Epithelial cell of esophagus (primary cell): ENCODE measurements at regions not wholly inside any gene's neighbourhood (a gene's known extent, or its start where the extent isn't known, plus 50 kb on each side); places are given as distances from the start of the nearest gene placed in this dataset.

Source experiments
- DNase-seq: peaks from one replicate; pipeline ENCODE4 v3.0.0; 2010; ENCODE audit warnings: low read depth
- H3K4me3 ChIP-seq: 2 replicates; pipeline ENCODE4 v1.5.1; 2011; ENCODE audit warnings: mild to moderate bottlenecking, low read length, control low read depth
- TF ChIP-seq, protein P1 (sequence below): IDR thresholded peaks from 2 replicates; pipeline ENCODE4 v1.5.1; 2011; ENCODE audit warnings: low read depth, mild to moderate bottlenecking, low read length, control low read depth, inconsistent platforms; ENCODE audit not compliant: insufficient read depth; ENCODE audit errors: missing control alignments

DNA sequence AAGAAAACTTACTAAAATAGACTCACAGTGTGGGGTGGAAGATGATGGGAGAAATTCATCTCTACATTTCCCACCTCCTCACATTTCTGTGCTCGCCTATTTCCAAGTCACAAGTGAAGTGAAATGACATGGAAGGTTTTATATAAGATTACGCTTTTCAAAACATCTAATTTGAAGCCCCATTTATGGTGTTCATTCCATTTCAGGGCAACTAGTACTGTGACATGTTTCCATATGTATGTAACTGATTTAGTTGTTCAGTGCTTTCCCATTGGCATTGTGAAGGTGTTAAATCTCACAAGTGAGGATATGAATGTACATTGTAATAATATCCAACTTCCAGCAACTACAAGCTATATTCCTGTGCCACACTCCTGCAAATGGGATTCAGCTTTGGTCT, 1174.8 kb downstream of the CDH11 start:
- DNase-seq = no peak
- TF ChIP-seq, protein P1, sequence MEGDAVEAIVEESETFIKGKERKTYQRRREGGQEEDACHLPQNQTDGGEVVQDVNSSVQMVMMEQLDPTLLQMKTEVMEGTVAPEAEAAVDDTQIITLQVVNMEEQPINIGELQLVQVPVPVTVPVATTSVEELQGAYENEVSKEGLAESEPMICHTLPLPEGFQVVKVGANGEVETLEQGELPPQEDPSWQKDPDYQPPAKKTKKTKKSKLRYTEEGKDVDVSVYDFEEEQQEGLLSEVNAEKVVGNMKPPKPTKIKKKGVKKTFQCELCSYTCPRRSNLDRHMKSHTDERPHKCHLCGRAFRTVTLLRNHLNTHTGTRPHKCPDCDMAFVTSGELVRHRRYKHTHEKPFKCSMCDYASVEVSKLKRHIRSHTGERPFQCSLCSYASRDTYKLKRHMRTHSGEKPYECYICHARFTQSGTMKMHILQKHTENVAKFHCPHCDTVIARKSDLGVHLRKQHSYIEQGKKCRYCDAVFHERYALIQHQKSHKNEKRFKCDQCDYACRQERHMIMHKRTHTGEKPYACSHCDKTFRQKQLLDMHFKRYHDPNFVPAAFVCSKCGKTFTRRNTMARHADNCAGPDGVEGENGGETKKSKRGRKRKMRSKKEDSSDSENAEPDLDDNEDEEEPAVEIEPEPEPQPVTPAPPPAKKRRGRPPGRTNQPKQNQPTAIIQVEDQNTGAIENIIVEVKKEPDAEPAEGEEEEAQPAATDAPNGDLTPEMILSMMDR = no peak
- no peak overlapping the region for H3K4me3 ChIP-seq

DNA sequence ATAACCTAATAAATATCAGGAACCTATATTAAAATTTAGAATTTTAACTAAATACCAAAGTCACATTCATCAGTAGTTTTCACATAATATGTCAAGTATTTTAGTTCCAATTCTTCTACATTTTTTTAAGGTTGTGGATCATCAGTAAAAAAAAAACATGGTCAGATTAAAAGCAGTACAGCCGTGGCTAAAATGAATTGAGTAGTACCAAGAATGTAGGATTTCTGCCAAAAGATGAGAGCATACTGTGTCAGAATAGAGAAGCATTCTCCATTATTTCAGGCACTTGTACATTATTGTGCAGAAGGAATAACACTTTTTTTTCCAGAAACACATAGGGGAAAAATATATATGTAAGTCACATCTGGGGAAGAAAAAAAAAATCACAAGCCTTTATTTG, 1176.1 kb downstream of the CDH11 start:
- no peak for DNase-seq
- H3K4me3 ChIP-seq = no peak overlapping the region
- TF ChIP-seq, protein P1 = no peak

DNA sequence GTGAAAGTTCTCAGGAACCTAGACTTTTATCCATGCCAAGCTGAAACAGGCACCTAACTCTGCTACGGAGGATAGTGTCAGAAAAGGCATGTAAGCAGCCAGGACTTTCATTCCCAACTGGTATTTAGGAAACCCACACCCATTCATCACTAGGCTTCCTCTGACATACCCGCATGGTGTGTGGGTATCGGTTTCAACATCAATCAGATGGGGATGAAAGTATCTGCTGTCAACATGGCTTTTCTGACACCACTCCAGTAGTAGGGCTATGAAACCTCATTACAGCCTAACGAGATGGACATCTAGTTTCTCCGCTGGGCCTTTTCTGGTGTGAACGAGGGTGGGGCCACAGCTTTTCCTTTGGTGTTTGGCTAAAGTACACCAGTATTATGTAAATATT, 1178.3 kb downstream of the CDH11 start:
- no peak overlapping the region for H3K4me3 ChIP-seq
- TF ChIP-seq, protein P1 = no peak
- DNase-seq = no peak

DNA sequence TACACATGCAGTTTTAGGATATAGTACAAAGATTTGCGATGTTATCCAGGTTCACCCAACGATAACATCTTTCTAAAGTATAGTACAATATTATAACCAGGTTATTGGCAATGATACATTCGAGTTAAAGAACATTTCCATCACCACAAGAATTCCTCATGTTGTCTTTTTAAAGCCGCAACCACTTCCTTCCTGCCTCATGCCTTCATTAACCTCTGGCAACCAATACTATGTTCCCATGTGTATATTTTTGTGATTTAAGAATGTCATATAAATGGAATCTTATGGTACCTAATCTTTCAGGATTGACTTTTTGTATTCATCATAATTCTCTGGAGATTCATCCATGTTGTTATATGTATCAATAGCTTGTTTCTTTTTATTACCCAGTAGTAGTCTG, 1183.2 kb downstream of the CDH11 start:
- no peak for DNase-seq
- no peak overlapping the region for H3K4me3 ChIP-seq
- TF ChIP-seq, protein P1 = no peak

DNA sequence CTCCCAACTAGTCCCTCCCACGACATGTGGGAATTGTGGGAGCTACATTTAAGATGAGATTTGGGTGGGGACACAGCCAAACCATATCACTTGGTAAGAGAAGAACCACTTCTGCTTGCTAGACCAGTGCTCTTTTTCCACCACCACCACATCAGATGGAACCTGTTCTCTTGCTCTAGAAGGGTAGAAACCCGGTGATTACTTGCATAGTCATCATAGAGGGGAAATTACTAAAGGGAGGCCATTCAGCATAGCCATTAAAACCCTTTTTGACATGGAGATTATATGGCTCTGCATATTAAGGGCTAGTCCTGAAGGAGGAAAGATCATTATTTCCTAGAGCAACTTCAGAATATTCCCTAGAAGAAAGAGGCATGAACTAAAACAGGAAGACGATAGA, 1188.0 kb downstream of the CDH11 start:
- TF ChIP-seq, protein P1 = no peak
- no peak for DNase-seq

DNA sequence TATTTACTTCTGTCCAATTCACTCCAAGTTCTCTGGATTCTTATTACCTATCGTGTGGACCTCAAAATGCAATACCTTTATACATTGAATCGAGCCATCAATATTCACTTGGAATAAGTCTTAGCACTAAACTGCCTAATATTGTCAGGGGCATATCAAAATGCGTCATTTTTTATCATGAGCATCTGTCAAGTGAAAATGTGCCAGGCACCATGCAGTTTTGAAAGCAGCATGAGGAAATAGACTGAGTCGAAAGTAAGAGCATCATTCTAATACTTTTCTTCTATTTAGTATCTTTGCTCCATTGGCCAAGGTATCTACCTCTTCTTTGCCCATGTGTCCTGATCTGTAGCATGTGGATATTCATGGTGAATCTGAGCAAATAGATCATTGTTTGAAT, 1193.4 kb downstream of the CDH11 start:
- DNase-seq = no peak
- no peak overlapping the region for H3K4me3 ChIP-seq
- TF ChIP-seq, protein P1 = no peak

More for the DNA sequence above, 1188.0 kb downstream of the CDH11 start:
- no peak overlapping the region for H3K4me3 ChIP-seq

DNA sequence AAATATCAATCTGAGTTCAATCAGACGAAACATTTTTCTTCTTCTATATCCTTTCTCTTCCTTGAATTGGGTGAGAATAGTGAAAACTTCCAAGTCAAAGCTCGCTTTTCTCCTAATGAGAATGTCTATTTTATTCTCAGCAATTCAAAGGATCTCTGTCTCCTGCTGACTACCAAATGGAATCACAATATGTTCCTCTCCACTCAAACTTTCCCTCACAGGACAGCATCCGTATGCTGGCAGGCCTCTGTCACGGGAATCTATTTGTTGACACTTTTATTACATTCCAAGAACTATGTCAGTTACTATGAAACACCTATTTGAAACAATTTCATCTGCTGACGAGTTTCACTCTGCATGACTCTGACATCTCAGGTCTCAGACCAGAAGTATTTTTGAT, 1196.6 kb downstream of the CDH11 start:
- no peak for DNase-seq
- TF ChIP-seq, protein P1 = no peak
- H3K4me3 ChIP-seq = no peak overlapping the region
